ENCODE measurements at regions not wholly inside any gene's neighbourhood (a gene's known extent, or its start where the extent isn't known, plus 50 kb on each side); places are given as distances from the start of the nearest gene placed in this dataset.

GRCh38 chr9:88745276-88746001, 210.5 kb downstream of the NXNL2 start:
- H3K36me3 ChIP-seq (ENCODE audit: control insufficient read depth in 2 of 4, insufficient read depth in 4 of 4, low read length in 3 of 4), result 0 out of 8 replicates have a peak, but pooled peaks cover 0 to 3% (median 0%) of the 10 kb centered on the region in 4 experiments
- no peak overlapping the region for H2BK5ac ChIP-seq (ENCODE audit: low read depth, low read length)
- no peak overlapping the region for H3K4ac ChIP-seq (replicated peaks; ENCODE audit: insufficient read length, low read depth, low read length)
- ChIA-PET CTCF (ENCODE audit: partially characterized antibody) (interaction anchor here (0.9 to 2.3 kb wide), 2 partner anchors 85 to 136 kb away, joined by 3 to 9 read pairs; no protein-coding TSS in a partner anchor), POLR2A (ENCODE audit: partially characterized antibody) (no interaction called here)
- no peak overlapping the region for H3K23ac ChIP-seq (ENCODE audit: insufficient read length)
- H3K27me3 ChIP-seq (replicated peaks in 1 of 4; ENCODE audit: control insufficient read depth in 3 of 4, extremely low read depth in 1 of 4, insufficient read depth in 3 of 4, low read length in 3 of 4), result no peaks in the 10 kb centered on the region; a peak in 1 of 7 replicates
- no peaks in the 10 kb centered on the region for H3K79me1 ChIP-seq (ENCODE audit: low read depth, low read length)
- H2AK5ac ChIP-seq (ENCODE audit: low read depth, low read length), result no peak overlapping the region
- no peak overlapping the region for H2BK20ac ChIP-seq (ENCODE audit: low read length)
- no peak overlapping the region for H3K4me2 ChIP-seq (ENCODE audit: insufficient read depth in 1 of 2, low read depth in 2 of 2, low read length in 2 of 2)
- H3K56ac ChIP-seq (replicated peaks; ENCODE audit: insufficient read length, low read depth, low read length), result no peak overlapping the region
- H2AFZ ChIP-seq (ENCODE audit: low read length), result no peak overlapping the region
- H4K5ac ChIP-seq (ENCODE audit: insufficient read length, low read depth, low read length), result no peak overlapping the region
- no peak overlapping the region for H3K4me3 ChIP-seq (ENCODE audit: extremely low read depth in 1 of 4, insufficient read depth in 2 of 4, low read depth in 3 of 4, low read length in 4 of 4)
- H4K91ac ChIP-seq (replicated peaks; ENCODE audit: insufficient read length, low read length), result peak overlapping the region; percentile 46
- peaks cover 3% of the 10 kb centered on the region; the same call in 1 of the 2 replicates for H3K23me2 ChIP-seq (ENCODE audit: low read depth, low read length)
- H2BK12ac ChIP-seq (ENCODE audit: low read depth, low read length), result no peak overlapping the region; the same call in 1 of the 2 replicates
- H4K8ac ChIP-seq (ENCODE audit: extremely low read depth, insufficient read depth, low read length), result no peak overlapping the region
- peaks cover 7 to 22% (median 17%) of the 10 kb centered on the region in 4 experiments for H3K4me1 ChIP-seq (replicated peaks in 1 of 4; ENCODE audit: control insufficient read depth in 3 of 4, insufficient read depth in 4 of 4, low read length in 3 of 4)
- H3K27ac ChIP-seq (ENCODE audit: low read depth, low read length), result no peak overlapping the region
- 90% methylated on average over 2 of the region's 2 CpGs; no CpG with 5 or more reads in 1 of the 2 experiments for WGBS, 2 experiments (ENCODE audit: extremely low coverage in 1 of 2, insufficient coverage in 1 of 2, insufficient read length in 1 of 2, insufficient replicate concordance in 2 of 2, low coverage in 1 of 2, low lambda C conversion rate in 2 of 2, missing lambda C conversion rate in 1 of 2)
- H2BK15ac ChIP-seq (ENCODE audit: low read length), result no peak overlapping the region
- no peak overlapping the region for H3K9ac ChIP-seq (replicated peaks in 1 of 4; ENCODE audit: extremely low read depth in 1 of 4, low read depth in 3 of 4, low read length in 3 of 4)
- H2BK120ac ChIP-seq (replicated peaks; ENCODE audit: low read depth, low read length), result no peak overlapping the region
- DNase-seq (ENCODE audit: low read depth in 1 of 2, low spot score in 2 of 2), result no peak
- no peak overlapping the region for H3K14ac ChIP-seq (ENCODE audit: insufficient read length)
- H3K79me2 ChIP-seq (ENCODE audit: control insufficient read depth in 1 of 2, insufficient read depth in 2 of 2, low read length in 2 of 2), result no peaks in the 10 kb centered on the region
- no peak for FAIRE-seq
- TF ChIP-seq GABPA (IDR thresholded peaks at IDR 0.05; ENCODE audit: borderline replicate concordance, insufficient read depth, low read length) (no peak), SP2 (IDR thresholded peaks at IDR 0.05; ENCODE audit: low read length) (no peak), KDM1A (IDR thresholded peaks at IDR 0.05; ENCODE audit: borderline replicate concordance, low read length) (no peak), POU5F1 (IDR thresholded peaks at IDR 0.05; ENCODE audit: low read depth, low read length) (no peak)
- H3K18ac ChIP-seq (ENCODE audit: extremely low read depth, low read length), result no peak overlapping the region
- H3K9me3 ChIP-seq (ENCODE audit: insufficient read depth in 2 of 2, low read depth in 1 of 2, low read length in 1 of 2), result peaks cover 8 to 9% of the 10 kb centered on the region in 2 experiments
- H4K20me1 ChIP-seq (replicated peaks in 1 of 2; ENCODE audit: control insufficient read depth in 1 of 2, insufficient read depth in 2 of 2, low read length in 2 of 2), result no peaks in the 10 kb centered on the region

Data from H1 (cell line).